Progenitor cell of endocrine pancreas (in vitro differentiated cells): ENCODE measurements at regions not wholly inside any gene's neighbourhood (a gene's known extent, or its start where the extent isn't known, plus 50 kb on each side); places are given as distances from the start of the nearest gene placed in this dataset.

Source experiments
- DNase-seq: peaks from one replicate; pipeline ENCODE4 v3.0.0; 2021; ENCODE audit warnings: low spot score; ENCODE audit not compliant: unreplicated experiment
- H3K27ac Mint-ChIP-seq: 2 replicates; pipeline ENCODE4 v1.8.0; 2021; ENCODE audit warnings: mild to moderate bottlenecking, moderate library complexity, mixed read lengths
- H3K27me3 Mint-ChIP-seq: 2 replicates; pipeline ENCODE4 v1.8.0; 2021; ENCODE audit warnings: mixed read lengths
- H3K36me3 Mint-ChIP-seq: 2 replicates; pipeline ENCODE4 v1.8.0; 2022; ENCODE audit warnings: mixed read lengths; ENCODE audit not compliant: insufficient read depth
- H3K4me1 Mint-ChIP-seq: 2 replicates; pipeline ENCODE4 v1.8.0; 2021; ENCODE audit warnings: low read depth, mixed read lengths
- H3K4me3 Mint-ChIP-seq: 2 replicates; pipeline ENCODE4 v1.8.0; 2021; ENCODE audit warnings: low read depth, mild to moderate bottlenecking, moderate library complexity, mixed read lengths
- H3K9me3 Mint-ChIP-seq: 2 replicates; pipeline ENCODE4 v1.8.0; 2021; ENCODE audit warnings: low read depth, mixed read lengths
- TF ChIP-seq, protein P1 (sequence below): fragments of 200-600 bp; sonication (generic); IDR thresholded peaks from one replicate; pipeline ENCODE4 v1.5.0; 2021; ENCODE audit warnings: antibody characterized with exemption, mild to moderate bottlenecking; ENCODE audit not compliant: unreplicated experiment

DNA sequence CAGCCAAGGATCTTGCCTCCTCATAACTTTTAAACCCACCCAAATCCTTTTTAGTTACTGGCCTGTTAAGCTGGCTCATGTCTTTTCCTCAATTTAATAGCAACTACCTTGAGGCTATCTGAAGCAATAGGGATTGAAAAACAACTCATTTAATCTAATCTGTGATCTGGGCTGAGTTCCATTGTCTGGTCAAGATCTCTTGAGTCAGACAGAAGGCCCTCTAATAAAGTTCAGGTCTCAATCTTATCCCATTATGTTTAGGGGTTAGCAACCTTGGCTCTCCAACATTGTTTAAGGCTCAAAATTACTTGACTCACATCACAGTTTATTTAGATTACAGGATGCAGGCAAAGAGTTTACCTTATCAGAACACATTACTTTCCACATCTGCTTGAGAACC is 436.1 kb downstream of the ANKRD50 start:
- H3K27me3 Mint-ChIP-seq: no peaks in the 10 kb centered on the region
- DNase-seq: no peak
- H3K9me3 Mint-ChIP-seq: no peaks in the 10 kb centered on the region
- H3K36me3 Mint-ChIP-seq: no peaks in the 10 kb centered on the region
- no peak overlapping the region for H3K27ac Mint-ChIP-seq
- peaks cover 3% of the 10 kb centered on the region for H3K4me1 Mint-ChIP-seq
- H3K4me3 Mint-ChIP-seq: no peak overlapping the region
- TF ChIP-seq, protein P1, sequence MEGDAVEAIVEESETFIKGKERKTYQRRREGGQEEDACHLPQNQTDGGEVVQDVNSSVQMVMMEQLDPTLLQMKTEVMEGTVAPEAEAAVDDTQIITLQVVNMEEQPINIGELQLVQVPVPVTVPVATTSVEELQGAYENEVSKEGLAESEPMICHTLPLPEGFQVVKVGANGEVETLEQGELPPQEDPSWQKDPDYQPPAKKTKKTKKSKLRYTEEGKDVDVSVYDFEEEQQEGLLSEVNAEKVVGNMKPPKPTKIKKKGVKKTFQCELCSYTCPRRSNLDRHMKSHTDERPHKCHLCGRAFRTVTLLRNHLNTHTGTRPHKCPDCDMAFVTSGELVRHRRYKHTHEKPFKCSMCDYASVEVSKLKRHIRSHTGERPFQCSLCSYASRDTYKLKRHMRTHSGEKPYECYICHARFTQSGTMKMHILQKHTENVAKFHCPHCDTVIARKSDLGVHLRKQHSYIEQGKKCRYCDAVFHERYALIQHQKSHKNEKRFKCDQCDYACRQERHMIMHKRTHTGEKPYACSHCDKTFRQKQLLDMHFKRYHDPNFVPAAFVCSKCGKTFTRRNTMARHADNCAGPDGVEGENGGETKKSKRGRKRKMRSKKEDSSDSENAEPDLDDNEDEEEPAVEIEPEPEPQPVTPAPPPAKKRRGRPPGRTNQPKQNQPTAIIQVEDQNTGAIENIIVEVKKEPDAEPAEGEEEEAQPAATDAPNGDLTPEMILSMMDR: no peak

DNA sequence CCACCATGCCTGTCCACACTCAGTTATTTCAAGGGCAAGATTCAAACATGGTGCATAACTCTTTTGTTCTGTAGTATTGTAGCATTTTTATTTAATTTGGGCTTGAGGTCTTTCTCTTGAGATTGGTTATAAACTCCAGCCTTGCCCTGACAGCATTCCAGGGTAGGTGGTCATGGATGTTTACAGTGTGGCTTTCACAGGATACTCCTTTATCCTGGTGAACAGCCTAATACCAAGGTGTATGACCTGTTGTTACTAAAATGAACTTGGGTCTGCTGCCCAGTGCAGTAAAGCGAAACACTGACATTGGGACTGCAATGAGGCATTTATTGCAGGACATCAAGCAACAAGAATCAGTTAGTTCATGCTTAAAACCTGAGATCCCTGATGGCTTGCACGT is 434.8 kb downstream of the ANKRD50 start:
- DNase-seq: no peak
- Mint-ChIP-seq H3K4me3 (no peak overlapping the region), H3K9me3 (no peaks in the 10 kb centered on the region), H3K36me3 (no peaks in the 10 kb centered on the region), H3K27me3 (no peaks in the 10 kb centered on the region), H3K27ac (no peak overlapping the region), H3K4me1 (peaks cover 3% of the 10 kb centered on the region)
- TF ChIP-seq, protein P1: no peak

DNA sequence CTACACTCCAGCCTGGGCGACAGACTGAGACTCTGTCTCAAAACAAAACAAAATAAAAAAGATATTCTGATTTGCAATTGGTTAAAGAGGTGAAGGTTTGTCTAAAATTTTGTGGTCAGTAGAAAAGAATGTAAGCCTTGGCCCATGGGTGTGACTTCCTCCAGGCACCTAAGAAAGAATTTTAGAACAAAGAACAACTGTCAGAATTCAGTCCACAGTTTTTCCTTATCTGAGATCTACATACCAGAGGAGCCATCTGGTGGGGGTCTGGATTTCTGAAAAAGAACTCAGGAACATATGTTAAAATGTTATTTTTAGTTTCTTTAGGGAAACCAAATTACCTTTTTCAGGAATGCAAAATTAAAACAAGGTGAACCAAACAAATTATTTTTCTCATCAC is 434.1 kb downstream of the ANKRD50 start:
- H3K36me3 Mint-ChIP-seq: no peaks in the 10 kb centered on the region
- peaks cover 3% of the 10 kb centered on the region for H3K4me1 Mint-ChIP-seq
- H3K9me3 Mint-ChIP-seq: no peaks in the 10 kb centered on the region
- no peaks in the 10 kb centered on the region for H3K27me3 Mint-ChIP-seq
- no peak overlapping the region for H3K27ac Mint-ChIP-seq
- H3K4me3 Mint-ChIP-seq: no peak overlapping the region
- DNase-seq: no peak
- TF ChIP-seq, protein P1: no peak

DNA sequence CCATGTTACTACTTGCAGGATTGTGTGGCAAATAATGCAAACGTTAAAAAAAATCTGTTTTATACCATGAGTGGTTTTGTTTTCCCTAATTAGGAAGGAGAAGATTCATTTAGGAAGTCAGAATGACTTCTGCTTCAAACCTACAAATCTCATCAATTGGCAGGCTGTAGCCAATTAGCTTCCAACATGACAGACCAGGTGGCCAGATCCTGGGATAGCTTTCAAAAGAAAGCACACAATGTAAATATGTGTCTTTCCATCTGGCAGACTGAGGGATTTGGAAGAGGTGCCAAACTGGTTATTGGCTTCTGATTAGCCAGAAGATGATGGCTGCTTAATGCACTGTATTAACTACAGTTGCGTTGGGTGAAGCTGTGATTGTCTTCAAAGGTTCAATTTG is 432.8 kb downstream of the ANKRD50 start:
- Mint-ChIP-seq H3K27ac (no peak overlapping the region), H3K9me3 (no peaks in the 10 kb centered on the region), H3K4me3 (no peak overlapping the region), H3K4me1 (peaks cover 3% of the 10 kb centered on the region), H3K36me3 (no peaks in the 10 kb centered on the region), H3K27me3 (no peaks in the 10 kb centered on the region)
- no peak for DNase-seq
- TF ChIP-seq, protein P1: no peak

DNA sequence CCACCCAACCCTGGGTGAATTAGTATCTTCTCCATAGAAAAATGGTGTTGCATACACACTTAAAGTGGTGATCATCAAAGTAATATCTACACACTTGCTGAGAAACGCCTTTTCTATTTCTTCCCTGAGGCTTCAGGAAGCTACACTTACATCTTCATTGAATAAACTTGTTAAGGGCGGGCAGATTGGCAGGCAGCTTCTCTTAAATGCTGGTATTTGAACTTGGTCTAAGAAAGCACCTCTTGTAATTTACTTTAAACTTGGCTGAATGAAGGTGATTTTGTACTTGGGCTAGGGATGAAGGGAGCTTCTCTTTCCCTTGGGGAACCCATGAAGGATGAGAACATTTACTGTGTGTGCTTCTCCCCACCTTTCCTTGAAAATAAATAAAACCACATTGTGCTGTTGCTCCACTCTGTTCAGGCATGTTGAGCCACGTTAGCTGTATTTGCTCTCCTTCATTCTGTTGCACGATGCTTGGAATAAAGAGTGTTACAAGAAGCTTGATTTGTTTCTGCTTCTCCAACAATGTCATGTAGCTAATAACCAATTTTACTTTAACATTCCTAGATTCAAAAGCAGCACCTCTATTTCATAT is 430.1 kb downstream of the ANKRD50 start:
- Mint-ChIP-seq H3K4me1 (peaks cover 3% of the 10 kb centered on the region), H3K27ac (no peak overlapping the region), H3K27me3 (no peaks in the 10 kb centered on the region), H3K4me3 (no peak overlapping the region), H3K9me3 (no peaks in the 10 kb centered on the region), H3K36me3 (no peaks in the 10 kb centered on the region)
- DNase-seq: no peak
- TF ChIP-seq, protein P1: no peak
